ENCODE measurements at regions not wholly inside any gene's neighbourhood (a gene's known extent, or its start where the extent isn't known, plus 50 kb on each side); places are given as distances from the start of the nearest gene placed in this dataset.
"Not testable (repeated sequence)": the region's sequence is repeated elsewhere in the genome, so short reads cannot be mapped to it uniquely, and the experiment has no call there.

GRCh38 chr6:113009682-113010081 is 662.6 kb downstream of the RFPL4B start:
- DNase-seq = no peak

- no peak for DNase-seq
Observed at GRCh38 chr6:113010196-113010989, 663.3 kb downstream of the RFPL4B start.

- no peak for DNase-seq
Observed at GRCh38 chr6:113011389-113011788, 664.3 kb downstream of the RFPL4B start.

- DNase-seq = no peak
Observed at GRCh38 chr6:113011801-113012200, 664.7 kb downstream of the RFPL4B start.

GRCh38 chr6:113015249-113015648 is 668.1 kb downstream of the RFPL4B start:
- no peak for DNase-seq

- DNase-seq = no peak
Observed at GRCh38 chr6:113017353-113017752, 670.2 kb downstream of the RFPL4B start.

GRCh38 chr6:113018351-113019151 is 671.4 kb downstream of the RFPL4B start:
- peak; percentile 52 for DNase-seq

- DNase-seq = no peak
Observed at GRCh38 chr6:113019176-113019575, 672.0 kb downstream of the RFPL4B start.

- no peak for DNase-seq
Observed at GRCh38 chr6:113027780-113028179, 680.6 kb downstream of the RFPL4B start.

GRCh38 chr6:113029161-113029560 is 682.0 kb downstream of the RFPL4B start:
- DNase-seq = not testable (repeated sequence)

- no peak for DNase-seq
Observed at GRCh38 chr6:113031591-113032238, 684.6 kb downstream of the RFPL4B start.

GRCh38 chr6:113039005-113039404 is 691.9 kb downstream of the RFPL4B start:
- no peak for DNase-seq

- no peak for DNase-seq
Observed at GRCh38 chr6:113047148-113047547, 700.0 kb downstream of the RFPL4B start.

- DNase-seq = no peak
Observed at GRCh38 chr6:113047932-113048331, 700.8 kb downstream of the RFPL4B start.

GRCh38 chr6:113048741-113049140 is 701.6 kb downstream of the RFPL4B start:
- no peak for DNase-seq

- no peak for DNase-seq
Observed at GRCh38 chr6:113049190-113049589, 702.1 kb downstream of the RFPL4B start.

GRCh38 chr6:113050010-113050858 is 703.1 kb downstream of the RFPL4B start:
- DNase-seq = no peak

GRCh38 chr6:113050979-113051378 is 703.8 kb downstream of the RFPL4B start:
- DNase-seq = peak; percentile 72

GRCh38 chr6:113052506-113052905 is 705.4 kb downstream of the RFPL4B start:
- no peak for DNase-seq

- DNase-seq = no peak
Observed at GRCh38 chr6:113055061-113055460, 707.9 kb downstream of the RFPL4B start.

GRCh38 chr6:113055998-113056397 is 708.9 kb downstream of the RFPL4B start:
- DNase-seq = no peak

GRCh38 chr6:113057567-113058053 is 710.5 kb downstream of the RFPL4B start:
- DNase-seq = no peak

Measured in islet precursor cell (in vitro differentiated cells).